ENCODE measurements at regions not wholly inside any gene's neighbourhood (a gene's known extent, or its start where the extent isn't known, plus 50 kb on each side); places are given as distances from the start of the nearest gene placed in this dataset.

DNA sequence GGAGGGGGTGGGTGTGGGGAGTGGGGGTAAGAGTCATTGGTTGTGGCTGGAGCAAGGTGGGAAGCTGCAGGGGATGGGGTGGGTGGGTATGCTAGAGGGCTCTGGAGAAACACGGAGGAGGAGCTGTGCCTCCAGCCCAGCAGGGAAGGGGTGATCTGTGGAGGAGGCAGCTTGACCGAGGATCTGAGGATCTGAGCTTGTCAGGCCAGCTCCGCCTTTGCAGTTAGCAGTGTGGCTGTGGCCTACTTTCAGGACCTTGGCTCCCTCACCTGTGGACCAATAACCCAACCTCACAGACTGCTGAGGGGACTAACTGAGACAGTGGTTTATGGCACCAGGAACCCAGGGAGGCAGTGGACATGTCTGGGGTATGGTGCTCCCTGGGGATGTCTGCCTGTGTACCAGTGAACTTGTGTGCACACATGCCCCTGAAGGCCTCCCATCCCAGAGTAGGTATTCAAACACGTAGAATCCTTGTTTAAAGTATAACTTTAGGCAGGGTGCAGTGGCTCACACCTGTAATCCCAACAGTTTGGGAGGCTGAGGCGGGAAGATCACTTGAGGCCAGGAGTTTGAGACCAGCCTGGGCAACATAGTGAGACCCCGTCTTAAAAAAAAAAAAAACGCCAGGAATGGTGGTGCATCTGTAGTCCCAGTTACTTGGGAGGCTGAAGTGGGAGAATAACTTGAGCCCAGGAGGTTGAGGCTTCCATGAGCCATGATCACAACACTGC is 52.5 kb upstream of the LINGO1 start:
- TF ChIP-seq, protein P1, sequence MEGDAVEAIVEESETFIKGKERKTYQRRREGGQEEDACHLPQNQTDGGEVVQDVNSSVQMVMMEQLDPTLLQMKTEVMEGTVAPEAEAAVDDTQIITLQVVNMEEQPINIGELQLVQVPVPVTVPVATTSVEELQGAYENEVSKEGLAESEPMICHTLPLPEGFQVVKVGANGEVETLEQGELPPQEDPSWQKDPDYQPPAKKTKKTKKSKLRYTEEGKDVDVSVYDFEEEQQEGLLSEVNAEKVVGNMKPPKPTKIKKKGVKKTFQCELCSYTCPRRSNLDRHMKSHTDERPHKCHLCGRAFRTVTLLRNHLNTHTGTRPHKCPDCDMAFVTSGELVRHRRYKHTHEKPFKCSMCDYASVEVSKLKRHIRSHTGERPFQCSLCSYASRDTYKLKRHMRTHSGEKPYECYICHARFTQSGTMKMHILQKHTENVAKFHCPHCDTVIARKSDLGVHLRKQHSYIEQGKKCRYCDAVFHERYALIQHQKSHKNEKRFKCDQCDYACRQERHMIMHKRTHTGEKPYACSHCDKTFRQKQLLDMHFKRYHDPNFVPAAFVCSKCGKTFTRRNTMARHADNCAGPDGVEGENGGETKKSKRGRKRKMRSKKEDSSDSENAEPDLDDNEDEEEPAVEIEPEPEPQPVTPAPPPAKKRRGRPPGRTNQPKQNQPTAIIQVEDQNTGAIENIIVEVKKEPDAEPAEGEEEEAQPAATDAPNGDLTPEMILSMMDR (conservative IDR thresholded peaks at IDR 0.05) = no peak
- H3K27ac ChIP-seq = no peak overlapping the region

DNA sequence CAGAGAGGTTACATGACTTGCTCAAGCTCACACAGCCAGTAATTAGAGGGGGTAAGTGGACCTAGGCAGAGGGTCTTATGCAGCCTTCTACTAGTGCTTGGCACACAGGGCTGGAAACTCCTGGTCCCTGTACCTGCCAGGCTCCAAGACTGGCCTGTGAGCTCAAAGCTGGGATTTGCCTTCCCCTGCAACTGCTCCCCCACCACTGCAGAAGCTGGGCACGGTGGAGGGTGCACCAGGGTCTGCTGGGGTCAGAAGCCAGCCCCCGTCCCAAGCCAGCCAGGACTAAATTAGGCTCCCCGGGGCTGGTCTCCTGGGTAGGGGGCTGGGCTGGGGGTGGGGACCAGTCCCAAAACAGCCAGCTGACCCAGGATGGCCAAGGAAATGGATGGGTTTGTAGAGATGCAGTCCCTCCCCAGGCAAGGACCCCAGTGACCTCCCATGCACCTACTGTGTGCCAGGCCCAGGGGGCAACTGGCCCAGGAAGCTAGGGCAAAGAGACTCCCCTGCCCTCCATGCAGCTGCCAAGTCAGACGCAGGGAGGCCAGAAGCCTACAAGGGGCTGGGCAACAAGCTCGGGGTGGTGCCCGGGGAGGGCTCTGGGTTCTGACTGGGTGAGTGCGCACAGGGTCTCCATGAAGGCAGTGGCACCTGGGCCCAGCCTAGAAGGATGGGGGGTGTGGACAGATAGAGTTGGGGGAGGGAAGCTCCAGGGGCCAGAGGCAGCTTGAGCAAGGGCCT is 51.8 kb upstream of the LINGO1 start:
- TF ChIP-seq, protein P1 (conservative IDR thresholded peaks at IDR 0.05) = no peak
- H3K27ac ChIP-seq = no peak overlapping the region

DNA sequence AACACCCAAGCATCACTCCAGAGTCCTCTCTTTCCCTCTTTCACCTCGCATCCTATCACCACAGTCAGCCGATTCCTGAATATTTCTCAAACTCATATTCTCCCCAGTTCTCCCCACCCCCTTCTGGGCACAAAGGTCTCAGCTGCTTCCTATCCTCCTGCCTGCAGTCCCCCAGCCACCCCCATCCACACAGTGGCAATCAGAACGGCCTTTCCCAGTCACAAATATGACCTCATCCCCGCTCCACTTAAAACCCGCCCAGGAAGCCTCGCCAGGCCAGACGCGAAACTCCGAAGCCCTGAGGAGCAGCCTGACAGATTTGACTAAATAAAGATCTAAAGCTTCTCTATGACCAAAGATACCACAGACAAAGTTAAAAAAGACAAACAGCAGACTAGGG is 49.9 kb upstream of the LINGO1 start:
- TF ChIP-seq, protein P1 (conservative IDR thresholded peaks at IDR 0.05) = no peak
- no peak overlapping the region for H3K27ac ChIP-seq

All from VCaP (cell line).